ENCODE measurements at regions not wholly inside any gene's neighbourhood (a gene's known extent, or its start where the extent isn't known, plus 50 kb on each side); places are given as distances from the start of the nearest gene placed in this dataset.

- TF ChIP-seq CTCF (IDR thresholded peaks at IDR 0.05) (no peak), POLR2A (IDR thresholded peaks at IDR 0.05) (no peak), EP300 (IDR thresholded peaks at IDR 0.05) (no peak)
These were observed 49.8 kb upstream of the ANO6 start for GRCh38 chr12:45166056-45166455.
